ENCODE measurements at regions not wholly inside any gene's neighbourhood (a gene's known extent, or its start where the extent isn't known, plus 50 kb on each side); places are given as distances from the start of the nearest gene placed in this dataset.

DNA sequence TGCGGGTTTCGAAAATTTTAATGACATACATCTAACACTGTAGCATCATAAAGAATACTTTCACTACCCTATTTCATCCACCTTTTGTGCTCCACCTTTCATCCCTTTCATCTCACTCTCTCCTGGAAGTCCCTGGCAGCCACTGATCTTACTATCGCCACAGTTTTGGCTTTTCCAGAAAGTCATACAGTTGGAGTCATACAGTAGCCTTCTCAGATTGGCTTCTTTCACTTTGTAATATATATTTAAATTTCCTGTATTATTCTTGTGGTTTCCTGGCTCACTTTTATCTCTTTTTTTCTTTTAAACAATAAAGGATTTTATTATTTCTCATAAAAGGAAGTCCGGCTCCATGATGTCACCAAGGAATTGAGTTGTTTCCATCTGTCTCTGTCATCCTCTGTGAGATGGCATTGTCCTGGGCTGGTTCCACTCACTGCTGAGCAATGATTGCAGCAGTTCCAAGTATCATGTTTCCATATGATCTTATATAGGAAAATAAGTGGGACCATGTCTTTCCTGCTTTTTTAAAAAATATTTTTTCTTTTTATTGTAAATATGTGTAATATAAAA, 626.3 kb downstream of the POM121L12 start:
- Mint-ChIP-seq H3K9me3 (peaks cover 3% of the 10 kb centered on the region), H3K4me1 (no peaks in the 10 kb centered on the region), H3K4me3 (no peak overlapping the region), H3K27me3 (ENCODE audit: low read depth) (no peaks in the 10 kb centered on the region), H3K36me3 (ENCODE audit: low read depth) (no peaks in the 10 kb centered on the region), H3K27ac (no peak overlapping the region)
- TF ChIP-seq, protein P1, sequence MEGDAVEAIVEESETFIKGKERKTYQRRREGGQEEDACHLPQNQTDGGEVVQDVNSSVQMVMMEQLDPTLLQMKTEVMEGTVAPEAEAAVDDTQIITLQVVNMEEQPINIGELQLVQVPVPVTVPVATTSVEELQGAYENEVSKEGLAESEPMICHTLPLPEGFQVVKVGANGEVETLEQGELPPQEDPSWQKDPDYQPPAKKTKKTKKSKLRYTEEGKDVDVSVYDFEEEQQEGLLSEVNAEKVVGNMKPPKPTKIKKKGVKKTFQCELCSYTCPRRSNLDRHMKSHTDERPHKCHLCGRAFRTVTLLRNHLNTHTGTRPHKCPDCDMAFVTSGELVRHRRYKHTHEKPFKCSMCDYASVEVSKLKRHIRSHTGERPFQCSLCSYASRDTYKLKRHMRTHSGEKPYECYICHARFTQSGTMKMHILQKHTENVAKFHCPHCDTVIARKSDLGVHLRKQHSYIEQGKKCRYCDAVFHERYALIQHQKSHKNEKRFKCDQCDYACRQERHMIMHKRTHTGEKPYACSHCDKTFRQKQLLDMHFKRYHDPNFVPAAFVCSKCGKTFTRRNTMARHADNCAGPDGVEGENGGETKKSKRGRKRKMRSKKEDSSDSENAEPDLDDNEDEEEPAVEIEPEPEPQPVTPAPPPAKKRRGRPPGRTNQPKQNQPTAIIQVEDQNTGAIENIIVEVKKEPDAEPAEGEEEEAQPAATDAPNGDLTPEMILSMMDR (IDR thresholded peaks at IDR 0.05; ENCODE audit: unreplicated experiment in 3 of 3) = no peak

DNA sequence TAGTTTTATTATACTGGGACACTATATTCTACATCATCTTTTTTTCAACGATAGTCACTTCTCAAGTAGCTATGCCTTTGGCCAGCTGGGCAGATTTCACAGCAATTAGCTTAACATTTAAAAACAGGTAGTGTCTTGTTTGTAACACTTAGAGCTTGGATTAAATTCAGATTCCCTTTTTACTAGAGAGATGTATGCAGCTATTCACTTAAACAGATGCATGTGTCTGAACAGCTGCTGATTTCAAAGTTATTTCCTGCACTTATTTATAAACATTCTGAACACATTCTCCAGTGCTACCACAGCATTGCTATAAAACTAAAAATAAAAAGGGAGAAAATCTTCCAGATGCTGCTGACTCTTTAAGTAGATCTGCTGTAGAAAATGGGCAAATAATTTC, 637.2 kb downstream of the POM121L12 start:
- H3K27me3 Mint-ChIP-seq (ENCODE audit: low read depth) = no peaks in the 10 kb centered on the region
- H3K4me1 Mint-ChIP-seq = peaks cover 21% of the 10 kb centered on the region
- H3K36me3 Mint-ChIP-seq (ENCODE audit: low read depth) = no peaks in the 10 kb centered on the region
- peak overlapping the region in 2 of 3 experiments; percentile 58 to 74 for H3K27ac Mint-ChIP-seq
- TF ChIP-seq, protein P1 (IDR thresholded peaks at IDR 0.05; ENCODE audit: unreplicated experiment in 3 of 3) = no peak
- peak overlapping the region in 1 of 3 experiments; percentile 11 for H3K4me3 Mint-ChIP-seq
- peaks cover 1% of the 10 kb centered on the region for H3K9me3 Mint-ChIP-seq

DNA sequence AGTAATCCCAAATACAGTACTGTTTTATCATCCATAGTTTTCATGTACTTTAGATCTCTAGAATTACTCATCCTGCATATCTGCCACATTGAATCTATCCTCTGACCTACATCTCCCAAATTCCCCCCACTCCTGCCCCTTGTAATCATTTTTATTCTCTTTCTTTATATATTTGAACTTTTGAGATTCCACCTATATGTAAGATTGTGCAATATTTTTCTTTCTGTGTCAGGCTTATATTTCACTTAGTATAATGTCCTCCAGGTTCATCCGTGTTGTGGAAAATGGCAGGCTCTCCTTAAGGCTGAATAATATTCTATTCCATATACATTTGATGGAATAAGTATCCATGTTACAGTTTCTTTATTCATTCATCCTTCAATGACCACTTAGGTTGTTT, 640.4 kb downstream of the POM121L12 start:
- Mint-ChIP-seq H3K4me3 (no peak overlapping the region), H3K9me3 (peaks cover 6% of the 10 kb centered on the region), H3K27ac (no peak overlapping the region), H3K4me1 (peaks cover 21% of the 10 kb centered on the region), H3K36me3 (ENCODE audit: low read depth) (no peaks in the 10 kb centered on the region), H3K27me3 (ENCODE audit: low read depth) (no peaks in the 10 kb centered on the region)
- TF ChIP-seq, protein P1 (IDR thresholded peaks at IDR 0.05; ENCODE audit: unreplicated experiment in 3 of 3) = no peak

DNA sequence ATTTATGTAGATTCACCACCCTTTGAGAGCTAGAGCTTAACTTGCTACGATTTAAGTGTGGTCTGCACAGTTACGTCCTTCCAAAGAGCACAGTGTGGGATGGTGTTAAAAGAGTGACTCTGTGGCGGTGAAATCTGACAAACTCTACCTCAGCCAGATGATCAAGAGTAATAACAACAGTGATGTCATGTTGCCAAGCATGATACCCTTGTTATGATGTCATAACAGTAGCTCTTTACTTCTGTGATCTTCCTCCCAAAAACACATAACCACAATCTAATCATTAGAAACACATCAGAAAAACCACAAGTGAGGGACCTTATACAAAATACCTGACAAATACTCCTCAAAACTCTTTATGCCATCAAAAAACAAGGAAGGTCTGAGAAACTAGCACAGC, 649.3 kb downstream of the POM121L12 start:
- no peaks in the 10 kb centered on the region for H3K4me1 Mint-ChIP-seq
- no peak overlapping the region for H3K27ac Mint-ChIP-seq

DNA sequence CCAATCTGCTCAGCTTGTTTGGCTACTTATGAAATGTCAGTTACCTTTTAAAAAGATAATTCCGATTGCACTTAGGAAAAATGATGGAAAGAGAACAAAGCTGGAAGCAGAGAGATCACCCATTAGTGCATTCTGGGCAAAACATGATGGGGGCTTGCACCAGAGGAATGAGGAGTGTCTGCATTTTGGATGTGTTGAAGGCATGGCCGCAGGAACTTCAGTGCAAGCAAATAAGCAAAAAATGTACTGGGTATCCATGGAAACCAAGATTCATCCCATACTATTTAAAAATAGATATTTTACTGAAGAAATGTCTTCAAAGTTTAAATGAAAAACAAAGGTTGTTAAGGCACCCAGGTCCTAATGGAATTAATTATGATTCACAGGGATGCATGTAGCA, 655.0 kb downstream of the POM121L12 start:
- H3K36me3 Mint-ChIP-seq (ENCODE audit: low read depth) = no peaks in the 10 kb centered on the region
- H3K4me1 Mint-ChIP-seq = no peaks in the 10 kb centered on the region
- no peaks in the 10 kb centered on the region for H3K27me3 Mint-ChIP-seq (ENCODE audit: low read depth)
- no peak overlapping the region for H3K27ac Mint-ChIP-seq
- no peak overlapping the region for H3K4me3 Mint-ChIP-seq
- no peaks in the 10 kb centered on the region for H3K9me3 Mint-ChIP-seq
- TF ChIP-seq, protein P1 (IDR thresholded peaks at IDR 0.05; ENCODE audit: unreplicated experiment in 3 of 3) = no peak

More for the DNA sequence above, 649.3 kb downstream of the POM121L12 start:
- Mint-ChIP-seq H3K4me3 (no peak overlapping the region), H3K9me3 (no peaks in the 10 kb centered on the region), H3K36me3 (ENCODE audit: low read depth) (no peaks in the 10 kb centered on the region), H3K27me3 (ENCODE audit: low read depth) (no peaks in the 10 kb centered on the region)
- TF ChIP-seq, protein P1 (IDR thresholded peaks at IDR 0.05; ENCODE audit: unreplicated experiment in 3 of 3) = no peak

DNA sequence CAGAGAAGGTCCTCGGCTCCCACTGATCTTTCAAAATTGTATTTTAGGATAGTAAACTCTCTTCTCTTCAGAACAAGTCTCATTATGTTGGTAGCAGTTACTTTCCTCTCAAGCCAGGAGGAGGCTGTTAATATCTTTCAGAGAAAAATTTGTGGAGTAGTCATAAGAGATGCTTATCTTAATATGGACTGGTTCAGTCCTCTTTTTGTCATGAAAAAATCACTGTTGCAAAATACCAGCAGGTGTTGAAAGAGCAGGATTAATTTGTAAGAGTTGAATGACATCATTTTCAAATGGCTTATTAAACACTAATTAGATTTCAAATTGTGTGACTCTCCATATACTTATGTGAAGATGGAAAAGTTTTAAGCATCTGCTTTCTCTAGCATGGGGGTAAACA, 662.5 kb downstream of the POM121L12 start:
- no peaks in the 10 kb centered on the region for H3K27me3 Mint-ChIP-seq (ENCODE audit: low read depth)
- H3K4me1 Mint-ChIP-seq = no peaks in the 10 kb centered on the region
- TF ChIP-seq, protein P1 (IDR thresholded peaks at IDR 0.05; ENCODE audit: unreplicated experiment in 3 of 3) = no peak
- H3K9me3 Mint-ChIP-seq = no peaks in the 10 kb centered on the region
- H3K27ac Mint-ChIP-seq = no peak overlapping the region
- no peak overlapping the region for H3K4me3 Mint-ChIP-seq
- H3K36me3 Mint-ChIP-seq (ENCODE audit: low read depth) = no peaks in the 10 kb centered on the region
